ENCODE measurements at regions not wholly inside any gene's neighbourhood (a gene's known extent, or its start where the extent isn't known, plus 50 kb on each side); places are given as distances from the start of the nearest gene placed in this dataset.

DNA sequence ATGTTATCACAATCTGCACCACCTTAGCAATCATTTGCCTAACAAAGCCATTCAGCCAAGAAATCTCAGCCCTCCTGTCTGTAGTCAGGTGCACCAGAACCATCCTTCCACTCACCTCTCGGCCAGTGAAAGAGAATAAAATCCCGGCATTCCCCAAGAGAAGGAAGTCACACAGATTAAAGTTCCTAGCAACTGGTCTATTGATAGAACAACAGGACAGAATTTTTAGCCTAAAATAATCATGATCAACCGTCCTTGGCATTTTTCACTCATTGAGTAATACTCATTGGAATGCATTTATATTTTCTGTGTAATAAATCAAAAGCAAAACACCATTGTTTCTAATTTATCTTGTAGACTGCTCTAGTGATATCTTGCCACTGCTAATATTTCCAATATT, 85.7 kb upstream of the CDH4 start:
- Histone ChIP-seq H3K9me3 (ENCODE audit: control insufficient read depth, insufficient read depth, low read length) (no peaks in the 10 kb centered on the region; the same call in 1 of the 2 replicates), H3K27me3 (ENCODE audit: control insufficient read depth, insufficient read depth, low read length) (peaks cover 10% of the 10 kb centered on the region), H3K4me3 (ENCODE audit: low read depth, low read length) (no peak overlapping the region), H3K27ac (ENCODE audit: low read depth, low read length) (no peak overlapping the region)
- ChIA-PET POLR2A (no interaction called here), CTCF (no interaction called here)
- no peak for DNase-seq (ENCODE audit: low read depth, low spot score)
- TF ChIP-seq, protein P1, sequence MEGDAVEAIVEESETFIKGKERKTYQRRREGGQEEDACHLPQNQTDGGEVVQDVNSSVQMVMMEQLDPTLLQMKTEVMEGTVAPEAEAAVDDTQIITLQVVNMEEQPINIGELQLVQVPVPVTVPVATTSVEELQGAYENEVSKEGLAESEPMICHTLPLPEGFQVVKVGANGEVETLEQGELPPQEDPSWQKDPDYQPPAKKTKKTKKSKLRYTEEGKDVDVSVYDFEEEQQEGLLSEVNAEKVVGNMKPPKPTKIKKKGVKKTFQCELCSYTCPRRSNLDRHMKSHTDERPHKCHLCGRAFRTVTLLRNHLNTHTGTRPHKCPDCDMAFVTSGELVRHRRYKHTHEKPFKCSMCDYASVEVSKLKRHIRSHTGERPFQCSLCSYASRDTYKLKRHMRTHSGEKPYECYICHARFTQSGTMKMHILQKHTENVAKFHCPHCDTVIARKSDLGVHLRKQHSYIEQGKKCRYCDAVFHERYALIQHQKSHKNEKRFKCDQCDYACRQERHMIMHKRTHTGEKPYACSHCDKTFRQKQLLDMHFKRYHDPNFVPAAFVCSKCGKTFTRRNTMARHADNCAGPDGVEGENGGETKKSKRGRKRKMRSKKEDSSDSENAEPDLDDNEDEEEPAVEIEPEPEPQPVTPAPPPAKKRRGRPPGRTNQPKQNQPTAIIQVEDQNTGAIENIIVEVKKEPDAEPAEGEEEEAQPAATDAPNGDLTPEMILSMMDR (IDR thresholded peaks at IDR 0.05; ENCODE audit: low read depth, low read length) = no peak

DNA sequence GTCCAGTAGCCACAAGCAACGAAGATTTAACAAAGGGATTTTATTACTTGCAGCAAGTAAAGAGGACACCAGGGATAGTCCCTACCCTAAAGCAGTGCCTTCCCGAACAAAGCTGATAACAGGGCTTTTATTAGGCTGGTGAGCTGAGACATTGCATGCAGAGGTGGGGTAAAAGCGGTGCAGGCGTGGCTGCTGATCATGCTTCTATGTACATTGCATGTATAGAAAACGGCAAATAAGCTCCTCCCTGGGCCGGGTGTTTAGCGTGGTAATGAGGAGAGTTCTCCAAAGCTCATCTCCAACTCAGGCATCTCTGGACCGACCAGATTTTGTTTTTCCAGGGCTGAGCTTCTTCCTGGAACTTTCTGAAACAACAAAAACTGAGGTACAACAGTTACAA, 83.5 kb upstream of the CDH4 start:
- CTCF ChIA-PET = interaction anchor here (0.7 kb wide), 1 partner anchor 61 kb away, joined by 3 read pairs; no protein-coding TSS in a partner anchor
- H3K9me3 ChIP-seq (ENCODE audit: control insufficient read depth, insufficient read depth, low read length) = no peaks in the 10 kb centered on the region; the same call in 1 of the 2 replicates
- H3K27me3 ChIP-seq (ENCODE audit: control insufficient read depth, insufficient read depth, low read length) = peaks cover 3% of the 10 kb centered on the region
- POLR2A ChIA-PET = no interaction called here
- no peak overlapping the region for H3K27ac ChIP-seq (ENCODE audit: low read depth, low read length)
- TF ChIP-seq, protein P1 (IDR thresholded peaks at IDR 0.05; ENCODE audit: low read depth, low read length) = no peak
- H3K4me3 ChIP-seq (ENCODE audit: low read depth, low read length) = no peak overlapping the region
- DNase-seq (ENCODE audit: low read depth, low spot score) = no peak

DNA sequence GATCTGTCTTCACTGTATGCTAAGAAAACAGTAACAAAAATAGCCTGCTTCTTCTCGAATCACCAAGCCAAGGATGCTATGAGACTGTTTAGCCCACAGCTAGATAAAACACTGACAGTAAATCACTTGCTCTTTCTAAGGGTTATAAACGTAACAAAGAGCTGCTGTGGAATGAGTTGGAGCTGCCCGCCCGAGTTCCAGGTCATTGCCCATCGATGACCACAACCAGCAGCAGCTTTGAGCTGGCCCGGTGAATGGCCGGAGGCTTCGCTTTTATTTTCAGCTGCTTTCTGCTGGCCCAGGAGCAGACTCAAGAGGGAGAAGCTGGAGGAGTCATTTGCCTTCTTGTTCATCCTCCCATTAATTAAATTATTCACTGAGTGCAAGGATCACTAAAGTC, 82.2 kb upstream of the CDH4 start:
- DNase-seq (ENCODE audit: low read depth, low spot score) = no peak
- Histone ChIP-seq H3K27me3 (ENCODE audit: control insufficient read depth, insufficient read depth, low read length) (peaks cover 7% of the 10 kb centered on the region), H3K9me3 (ENCODE audit: control insufficient read depth, insufficient read depth, low read length) (no peaks in the 10 kb centered on the region; the same call in 1 of the 2 replicates), H3K4me3 (ENCODE audit: low read depth, low read length) (no peak overlapping the region), H3K27ac (ENCODE audit: low read depth, low read length) (no peak overlapping the region)
- TF ChIP-seq, protein P1 (IDR thresholded peaks at IDR 0.05; ENCODE audit: low read depth, low read length) = no peak
- POLR2A ChIA-PET = no interaction called here
- CTCF ChIA-PET = no interaction called here

DNA sequence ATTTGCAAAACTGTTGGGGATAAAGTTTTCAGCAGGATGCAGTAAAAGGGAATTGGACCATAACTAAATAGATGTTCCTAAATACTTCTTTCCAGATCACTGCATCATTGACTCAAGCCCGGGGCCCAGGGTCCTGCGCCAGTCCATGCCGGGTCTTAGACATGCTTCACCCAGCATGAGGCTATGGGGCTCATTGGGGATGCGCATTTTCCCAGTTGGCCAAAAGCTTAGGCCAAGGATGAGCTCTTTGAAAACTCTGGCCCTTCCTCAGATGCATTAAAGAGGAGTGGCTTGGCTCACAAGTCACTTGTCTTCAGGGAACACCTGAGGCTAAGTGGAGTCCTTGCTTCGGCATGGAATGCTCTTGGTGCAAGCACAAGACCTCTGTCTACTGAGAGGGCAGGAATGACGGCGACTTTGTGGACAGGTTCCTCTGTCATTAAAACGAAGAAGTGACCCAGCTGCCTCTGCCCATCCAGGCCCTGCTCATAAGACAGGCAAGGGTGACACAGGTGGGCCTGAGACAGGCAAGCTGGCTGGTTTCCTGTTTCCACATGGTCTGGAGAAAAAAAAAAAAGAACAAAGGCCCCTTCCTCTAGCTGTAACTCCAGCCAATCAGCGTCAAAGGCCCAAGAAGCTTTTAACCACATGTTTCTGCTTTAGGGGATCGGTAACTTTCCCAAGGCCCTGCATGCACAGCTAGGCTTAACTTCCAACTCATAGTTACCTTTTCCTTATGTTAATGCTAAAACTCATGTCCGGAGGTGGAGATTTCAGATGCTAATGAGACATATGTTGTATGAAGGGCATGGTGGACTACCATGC, 81.4 kb upstream of the CDH4 start:
- no peaks in the 10 kb centered on the region; the same call in 1 of the 2 replicates for H3K9me3 ChIP-seq (ENCODE audit: control insufficient read depth, insufficient read depth, low read length)
- no peak for DNase-seq (ENCODE audit: low read depth, low spot score)
- peaks cover 9% of the 10 kb centered on the region for H3K27me3 ChIP-seq (ENCODE audit: control insufficient read depth, insufficient read depth, low read length)
- ChIA-PET POLR2A (no interaction called here), CTCF (no interaction called here)
- TF ChIP-seq, protein P1 (IDR thresholded peaks at IDR 0.05; ENCODE audit: low read depth, low read length) = no peak
- H3K27ac ChIP-seq (ENCODE audit: low read depth, low read length) = no peak overlapping the region
- no peak overlapping the region for H3K4me3 ChIP-seq (ENCODE audit: low read depth, low read length)

DNA sequence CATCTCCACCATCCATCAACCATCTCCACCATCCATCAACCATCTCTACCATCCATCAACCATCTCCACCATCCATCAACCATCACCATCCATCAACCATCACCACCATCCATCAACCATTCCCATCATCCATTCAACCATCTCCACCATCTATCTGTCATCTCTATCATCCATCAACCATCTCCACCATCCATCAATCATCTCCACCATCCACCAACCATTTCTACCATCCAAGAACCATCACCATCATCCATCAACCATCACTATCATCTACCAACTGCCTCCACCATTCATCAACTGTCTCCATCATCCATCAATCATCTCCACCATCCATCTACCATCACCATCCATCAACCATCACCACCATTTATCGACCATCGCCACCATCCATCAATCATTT, 78.8 kb upstream of the CDH4 start:
- Histone ChIP-seq H3K9me3 (ENCODE audit: control insufficient read depth, insufficient read depth, low read length) (no peaks in the 10 kb centered on the region), H3K4me3 (ENCODE audit: low read depth, low read length) (no peak overlapping the region), H3K27ac (ENCODE audit: low read depth, low read length) (no peak overlapping the region), H3K27me3 (ENCODE audit: control insufficient read depth, insufficient read depth, low read length) (peaks cover 11% of the 10 kb centered on the region)
- TF ChIP-seq, protein P1 (IDR thresholded peaks at IDR 0.05; ENCODE audit: low read depth, low read length) = no peak
- no peak for DNase-seq (ENCODE audit: low read depth, low spot score)
- CTCF ChIA-PET = no interaction called here
- POLR2A ChIA-PET = no interaction called here

Measured in AG04450 (cell line).